NT2/D1 (cell line): ENCODE measurements at regions not wholly inside any gene's neighbourhood (a gene's known extent, or its start where the extent isn't known, plus 50 kb on each side); places are given as distances from the start of the nearest gene placed in this dataset.

ENCODE experiments used
- YY1 ChIP-seq: IDR thresholded peaks from 2 replicates; pipeline ENCODE4 v1.6.1; 2011; ENCODE audit not compliant: insufficient read length, insufficient read depth
- ZNF274 ChIP-seq: IDR thresholded peaks from 2 replicates; pipeline ENCODE4 v1.6.1; 2011; ENCODE audit warnings: mild to moderate bottlenecking, low read depth, low read length

- no peak for TF ChIP-seq YY1
- TF ChIP-seq ZNF274 = no peak
Observed at GRCh38 chr12:118512669-118513068, 136.3 kb downstream of the SUDS3 start.
